Sigmoid colon (tissue), 4 donors: ENCODE measurements at regions not wholly inside any gene's neighbourhood (a gene's known extent, or its start where the extent isn't known, plus 50 kb on each side); places are given as distances from the start of the nearest gene placed in this dataset.

Source experiments
- CTCF ChIP-seq, 4 experiments: fragments of 450-650 bp in 3 of 4; fragments of 200-600 bp in 1 of 4; IDR thresholded peaks; one replicate each; pipeline ENCODE4 v1.5.1; 2016 to 2019; ENCODE audit warnings: antibody characterized with exemption in 4 of 4, mild to moderate bottlenecking in 3 of 4, moderate library complexity in 2 of 4
- POLR2AphosphoS5 ChIP-seq, 4 donors: sonication (generic); formaldehyde crosslinking; IDR thresholded peaks; one replicate each; pipeline ENCODE4 v1.6.1; 2017; ENCODE audit warnings: antibody characterized with exemption in 4 of 4

GRCh38 chr9:105959531-105959930 is 265.2 kb downstream of the TMEM38B start:
- TF ChIP-seq CTCF (IDR thresholded peaks at IDR 0.05) (no peak), POLR2AphosphoS5 (IDR thresholded peaks at IDR 0.05) (no peak)
